Activated naive CD8-positive, alpha-beta T cell treated with anti-CD3 and anti-CD28 coated beads, Interleukin-2, amount 50 U/mL, for 24 hours (primary cell): ENCODE measurements at regions not wholly inside any gene's neighbourhood (a gene's known extent, or its start where the extent isn't known, plus 50 kb on each side); places are given as distances from the start of the nearest gene placed in this dataset.
"Not testable (repeated sequence)": the region's sequence is repeated elsewhere in the genome, so short reads cannot be mapped to it uniquely, and the experiment has no call there.

Experiments
- ATAC-seq: fragments of 150-1000 bp; cut with Tn5 transposase; one replicate; pipeline ENCODE4 v1.10.0; 2021
- DNase-seq: peaks from one replicate; pipeline ENCODE4 v3.0.0; 2021
- H3K27ac Mint-ChIP-seq: one replicate; pipeline ENCODE4 v1.8.0; 2021; ENCODE audit warnings: mild to moderate bottlenecking, mixed read lengths
- H3K27me3 Mint-ChIP-seq: one replicate; pipeline ENCODE4 v1.8.0; 2021; ENCODE audit warnings: mixed read lengths
- H3K36me3 Mint-ChIP-seq: one replicate; pipeline ENCODE4 v1.8.0; 2021; ENCODE audit warnings: low read depth, mixed read lengths
- H3K4me1 Mint-ChIP-seq: one replicate; pipeline ENCODE4 v1.8.0; 2021; ENCODE audit warnings: mixed read lengths
- H3K4me3 Mint-ChIP-seq: one replicate; pipeline ENCODE4 v1.8.0; 2021; ENCODE audit warnings: mild to moderate bottlenecking, moderate library complexity, mixed read lengths
- H3K9me3 Mint-ChIP-seq: one replicate; pipeline ENCODE4 v1.8.0; 2021; ENCODE audit warnings: mixed read lengths

DNA sequence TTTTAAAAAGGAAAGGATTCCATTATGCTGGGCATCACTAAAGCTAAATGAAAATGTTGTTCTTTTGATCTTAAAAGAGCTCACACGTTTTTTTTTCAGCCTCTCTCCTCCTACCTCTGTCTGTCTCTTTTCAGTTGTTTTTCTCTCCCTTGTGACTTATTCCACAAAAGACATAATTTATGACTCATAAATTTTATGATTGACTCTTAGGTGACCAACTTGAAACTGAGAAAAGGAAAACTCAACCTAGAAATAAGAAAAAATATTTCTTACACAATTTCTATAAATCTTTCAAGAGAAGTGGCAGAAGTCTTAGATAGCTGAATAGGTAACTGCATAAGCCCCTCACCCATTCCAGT is 227.7 kb upstream of the DDHD1 start:
- Mint-ChIP-seq H3K4me3 (no peak overlapping the region), H3K4me1 (peaks cover 15% of the 10 kb centered on the region), H3K27me3 (no peaks in the 10 kb centered on the region), H3K9me3 (no peaks in the 10 kb centered on the region), H3K27ac (peak overlapping the region; percentile 63), H3K36me3 (no peaks in the 10 kb centered on the region)
- DNase-seq (no peak), ATAC-seq (peak; percentile 28)

DNA sequence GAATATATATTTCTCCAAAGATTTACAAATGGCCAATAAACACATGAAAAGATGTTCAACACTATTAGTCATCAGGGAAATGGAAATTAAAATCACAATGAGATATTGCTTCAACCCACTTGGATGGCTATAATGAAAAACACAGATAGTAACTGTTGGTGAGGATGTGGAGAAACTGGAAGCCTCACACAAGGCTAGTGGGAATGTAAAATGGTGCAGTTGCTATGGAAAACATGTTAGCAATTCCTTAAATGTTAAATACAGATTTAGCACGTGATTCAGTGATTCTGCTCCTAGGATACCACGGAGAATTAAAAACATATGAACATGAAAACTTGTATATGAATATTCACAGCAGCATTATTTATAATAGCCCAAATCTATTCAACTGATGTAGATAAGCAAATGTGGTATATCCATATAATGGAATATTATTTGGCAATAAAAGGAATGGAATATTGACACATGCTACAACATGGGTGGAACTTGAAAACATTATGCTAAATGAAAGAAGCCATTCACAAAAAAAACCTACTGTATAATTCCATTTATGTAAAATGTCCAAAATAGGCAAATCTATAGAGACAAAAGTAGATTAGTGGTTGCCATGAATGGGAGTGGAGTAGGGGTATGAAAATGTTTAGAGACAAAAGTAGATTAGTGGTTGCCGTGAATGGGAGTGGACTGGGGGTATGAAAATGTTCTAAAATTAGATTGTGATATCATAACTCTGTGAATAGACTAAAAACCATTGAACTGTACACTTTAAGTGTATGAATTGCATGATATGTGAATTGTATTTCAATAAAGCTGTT is 227.1 kb upstream of the DDHD1 start:
- DNase-seq: no peak
- ATAC-seq: no peak
- Mint-ChIP-seq H3K36me3 (no peaks in the 10 kb centered on the region), H3K27ac (peak overlapping the region; percentile 63), H3K4me1 (peaks cover 15% of the 10 kb centered on the region), H3K4me3 (no peak overlapping the region), H3K9me3 (no peaks in the 10 kb centered on the region), H3K27me3 (no peaks in the 10 kb centered on the region)

DNA sequence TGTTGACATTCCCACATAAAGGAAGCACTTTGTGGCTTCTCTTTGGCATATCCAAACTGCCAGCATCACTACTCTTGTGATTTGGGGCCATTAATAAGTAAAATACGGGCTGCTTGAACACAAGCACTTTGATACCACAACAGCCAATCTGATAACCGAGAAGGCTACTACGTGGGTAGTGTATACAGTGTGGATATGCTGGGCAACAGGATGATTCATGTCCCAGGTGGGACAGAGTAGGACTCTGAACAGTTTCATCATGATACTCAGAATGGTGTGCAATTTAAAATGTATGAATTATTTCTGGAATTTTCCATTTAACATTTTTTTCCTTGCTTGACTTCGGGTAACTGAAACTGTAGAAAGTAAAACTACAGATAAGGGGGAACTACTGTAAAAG is 225.0 kb upstream of the DDHD1 start:
- H3K9me3 Mint-ChIP-seq: no peaks in the 10 kb centered on the region
- peaks cover 15% of the 10 kb centered on the region for H3K4me1 Mint-ChIP-seq
- no peaks in the 10 kb centered on the region for H3K36me3 Mint-ChIP-seq
- DNase-seq (no peak), ATAC-seq (no peak)
- no peaks in the 10 kb centered on the region for H3K27me3 Mint-ChIP-seq
- no peak overlapping the region for H3K27ac Mint-ChIP-seq
- H3K4me3 Mint-ChIP-seq: no peak overlapping the region

DNA sequence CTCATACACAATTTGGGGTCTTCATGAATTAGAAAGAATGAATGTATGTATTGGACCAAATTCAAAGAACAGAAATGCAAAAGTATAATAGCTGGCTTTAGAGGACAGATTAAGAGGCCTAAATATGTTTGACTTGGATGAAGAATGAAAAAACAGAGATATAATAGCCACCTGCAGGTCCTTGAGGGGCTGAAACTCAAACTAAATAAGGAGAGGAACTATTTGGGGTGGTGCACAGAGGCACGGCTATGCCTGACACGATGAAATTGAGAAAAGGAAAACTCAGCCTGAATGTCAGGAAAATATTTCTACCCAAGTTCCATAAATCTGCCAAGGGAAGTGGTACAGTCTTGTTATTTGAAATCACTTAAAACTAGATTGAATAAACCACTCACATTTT is 222.9 kb upstream of the DDHD1 start:
- H3K4me3 Mint-ChIP-seq: no peak overlapping the region
- peaks cover 10% of the 10 kb centered on the region for H3K4me1 Mint-ChIP-seq
- no peaks in the 10 kb centered on the region for H3K9me3 Mint-ChIP-seq
- no peak overlapping the region for H3K27ac Mint-ChIP-seq
- DNase-seq (no peak), ATAC-seq (no peak)
- H3K36me3 Mint-ChIP-seq: no peaks in the 10 kb centered on the region
- no peaks in the 10 kb centered on the region for H3K27me3 Mint-ChIP-seq

DNA sequence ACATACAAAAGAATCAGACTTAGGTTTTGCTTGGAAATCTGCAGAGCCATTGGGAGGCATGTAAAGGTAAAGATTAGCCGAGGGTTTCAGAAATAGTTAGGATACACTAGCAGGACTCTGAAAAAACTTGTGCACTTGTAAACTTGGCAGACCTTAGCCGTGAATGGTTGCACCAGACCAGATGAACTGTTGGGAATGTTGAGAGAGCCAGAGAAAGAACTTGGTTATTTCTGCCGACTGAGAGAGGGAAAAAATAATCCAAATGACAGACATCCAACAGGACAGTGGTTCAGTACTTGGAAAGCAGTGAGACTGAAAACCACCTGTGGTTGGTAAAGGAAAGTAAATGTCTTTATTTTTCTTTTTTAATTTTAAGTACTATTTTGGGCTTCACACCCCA is 222.5 kb upstream of the DDHD1 start:
- no peak for DNase-seq
- H3K27ac Mint-ChIP-seq: no peak overlapping the region
- H3K4me3 Mint-ChIP-seq: no peak overlapping the region
- H3K4me1 Mint-ChIP-seq: peaks cover 5% of the 10 kb centered on the region
- no peak for ATAC-seq
- H3K36me3 Mint-ChIP-seq: no peaks in the 10 kb centered on the region
- no peaks in the 10 kb centered on the region for H3K27me3 Mint-ChIP-seq
- H3K9me3 Mint-ChIP-seq: no peaks in the 10 kb centered on the region

DNA sequence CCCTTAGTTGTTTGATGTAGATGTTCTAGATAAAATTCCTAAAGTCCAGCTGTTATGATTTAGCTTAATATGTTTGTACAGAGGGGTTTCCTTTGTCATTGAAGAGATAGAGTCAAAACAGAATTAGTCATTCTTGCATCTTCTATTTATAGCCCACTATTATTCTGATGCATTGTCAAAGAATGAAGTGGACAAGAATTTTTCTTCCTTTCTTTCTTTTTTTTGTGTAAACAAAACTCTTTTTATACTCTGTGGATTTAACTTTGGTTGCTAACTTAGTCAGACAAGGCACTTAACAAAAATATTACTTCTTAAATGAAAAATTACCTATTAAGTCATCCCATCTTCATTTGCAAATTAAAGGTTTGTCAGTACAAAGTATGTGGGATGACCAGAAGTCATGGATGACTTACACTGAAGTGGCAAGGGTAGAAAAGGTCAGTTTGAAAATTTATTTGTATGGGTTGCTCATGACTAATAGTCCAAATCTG is 215.6 kb upstream of the DDHD1 start:
- DNase-seq: no peak

DNA sequence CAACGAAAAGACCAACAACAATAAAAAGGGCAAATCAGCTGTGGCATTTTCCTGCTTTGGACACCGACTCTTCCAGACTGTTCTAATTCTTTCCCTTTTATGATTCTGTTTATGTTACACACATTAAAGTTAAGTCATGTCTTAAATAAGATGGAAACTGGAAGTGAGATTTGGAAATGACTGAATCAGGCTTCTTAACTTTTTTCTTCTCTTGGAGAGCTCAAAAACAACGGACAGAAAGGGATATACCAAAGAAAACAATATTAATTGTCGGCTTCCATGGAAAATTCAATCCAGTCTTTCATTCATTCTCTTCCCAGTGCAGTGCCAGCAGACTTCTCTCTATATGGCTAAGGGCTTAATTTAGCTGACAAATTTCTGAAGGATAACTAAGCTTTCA is 214.9 kb upstream of the DDHD1 start:
- H3K36me3 Mint-ChIP-seq: peaks cover 1% of the 10 kb centered on the region
- no peaks in the 10 kb centered on the region for H3K27me3 Mint-ChIP-seq
- peaks cover 1% of the 10 kb centered on the region for H3K9me3 Mint-ChIP-seq
- H3K4me3 Mint-ChIP-seq: no peak overlapping the region
- no peak for DNase-seq
- no peaks in the 10 kb centered on the region for H3K4me1 Mint-ChIP-seq
- no peak overlapping the region for H3K27ac Mint-ChIP-seq
- ATAC-seq: no peak

More for the DNA sequence above, 215.6 kb upstream of the DDHD1 start:
- Mint-ChIP-seq H3K4me1 (no peaks in the 10 kb centered on the region), H3K36me3 (no peaks in the 10 kb centered on the region), H3K27me3 (no peaks in the 10 kb centered on the region), H3K4me3 (no peak overlapping the region), H3K9me3 (no peaks in the 10 kb centered on the region), H3K27ac (no peak overlapping the region)
- no peak for ATAC-seq

DNA sequence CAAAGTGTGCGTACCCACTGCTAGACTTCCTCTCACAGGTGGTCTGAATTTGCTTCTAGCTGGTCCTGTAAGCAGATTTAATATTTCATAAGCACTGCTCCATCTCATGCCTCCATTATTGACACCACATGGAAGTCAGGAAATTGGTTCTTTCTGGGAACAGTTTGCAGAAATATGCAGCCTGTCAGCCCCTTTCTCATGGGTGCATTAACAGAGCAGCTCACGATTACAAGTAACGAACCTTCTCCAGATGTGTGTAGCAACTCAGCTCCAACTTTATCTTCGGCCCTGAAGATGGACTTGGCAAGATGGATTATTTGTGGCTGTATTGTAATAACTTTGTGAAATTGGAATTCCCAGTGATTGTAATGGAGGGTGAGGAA is 214.5 kb upstream of the DDHD1 start:
- no peak for DNase-seq
- Mint-ChIP-seq H3K27ac (no peak overlapping the region), H3K27me3 (no peaks in the 10 kb centered on the region), H3K4me3 (no peak overlapping the region), H3K9me3 (peaks cover 5% of the 10 kb centered on the region), H3K4me1 (no peaks in the 10 kb centered on the region), H3K36me3 (peaks cover 1% of the 10 kb centered on the region)
- no peak for ATAC-seq

DNA sequence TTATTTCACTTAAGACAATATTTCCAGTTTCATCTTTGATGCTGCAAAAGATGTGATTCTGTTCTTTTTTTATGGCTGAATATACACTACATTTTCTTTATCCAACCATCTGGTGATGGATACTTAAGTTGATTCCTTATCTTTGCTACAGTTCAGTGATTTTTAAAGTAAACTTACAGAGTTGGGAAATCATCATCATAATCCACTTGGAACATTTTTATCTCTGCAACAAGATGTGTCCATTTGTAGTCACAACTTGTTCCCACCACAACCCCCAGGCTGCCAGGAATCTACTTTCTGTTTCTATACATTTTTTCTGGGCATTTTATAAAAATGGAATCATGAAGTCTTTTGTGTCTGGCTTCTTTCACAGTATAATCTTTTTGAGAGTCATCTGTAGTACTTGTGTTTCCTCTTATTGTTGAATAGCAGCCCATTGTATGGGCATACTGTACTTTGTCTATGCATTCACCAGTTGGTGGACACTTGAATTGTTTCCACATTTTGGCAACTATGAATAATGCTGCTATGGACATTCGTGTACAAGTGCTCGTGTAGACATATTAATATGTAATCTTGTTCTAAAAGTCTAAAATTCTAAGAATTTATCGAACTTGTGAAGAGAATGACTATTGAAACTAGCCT is 212.5 kb upstream of the DDHD1 start:
- Mint-ChIP-seq H3K27me3 (no peaks in the 10 kb centered on the region), H3K9me3 (peaks cover 5% of the 10 kb centered on the region), H3K27ac (no peak overlapping the region), H3K4me1 (no peaks in the 10 kb centered on the region), H3K36me3 (peaks cover 1% of the 10 kb centered on the region), H3K4me3 (no peak overlapping the region)
- DNase-seq (no peak), ATAC-seq (no peak)

DNA sequence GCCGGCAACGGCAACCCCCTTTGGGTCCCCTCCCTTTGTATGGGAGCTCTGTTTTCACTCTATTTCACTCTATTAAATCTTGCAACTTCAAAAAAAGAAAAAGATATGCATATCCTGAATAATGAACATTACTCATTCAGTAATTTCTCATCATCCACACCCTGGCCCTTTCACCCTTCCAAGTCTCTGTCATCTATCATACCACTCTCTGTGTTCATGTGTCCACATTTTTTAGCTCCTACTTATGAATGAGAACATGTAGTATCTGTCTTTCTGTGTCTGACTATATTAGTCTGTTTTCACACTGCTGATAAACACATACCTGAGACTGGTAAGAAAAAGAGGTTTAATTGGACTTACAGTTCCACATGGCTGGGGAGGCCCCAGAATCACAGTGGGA is 209.8 kb upstream of the DDHD1 start:
- not testable (repeated sequence) for DNase-seq, ATAC-seq, H3K4me1 Mint-ChIP-seq, H3K4me3 Mint-ChIP-seq, H3K27ac Mint-ChIP-seq, H3K36me3 Mint-ChIP-seq, H3K27me3 Mint-ChIP-seq
- peaks cover 14% of the 10 kb centered on the region for H3K9me3 Mint-ChIP-seq

DNA sequence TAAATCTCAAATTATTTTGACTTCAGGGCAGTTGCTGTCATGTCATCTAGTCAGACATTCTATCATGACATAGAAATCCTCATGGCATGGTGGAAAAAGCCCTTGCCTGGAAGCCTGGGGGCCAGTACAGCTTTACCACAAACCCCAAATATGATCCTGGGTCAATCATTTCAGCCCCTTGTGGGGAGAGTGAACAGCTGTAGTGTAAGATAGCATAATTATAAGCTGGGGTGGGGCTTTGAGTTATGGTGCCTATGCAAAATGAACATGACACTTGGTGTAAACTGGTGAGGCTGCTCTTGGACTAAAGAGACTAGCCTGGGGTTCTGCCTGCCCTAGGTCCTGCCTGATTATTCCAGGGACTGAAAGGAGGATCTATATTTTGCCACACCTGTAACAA is 207.7 kb upstream of the DDHD1 start:
- ATAC-seq (no peak), DNase-seq (no peak)
- no peaks in the 10 kb centered on the region for H3K27me3 Mint-ChIP-seq
- no peaks in the 10 kb centered on the region for H3K4me1 Mint-ChIP-seq
- no peak overlapping the region for H3K27ac Mint-ChIP-seq
- peaks cover 1% of the 10 kb centered on the region for H3K36me3 Mint-ChIP-seq
- peaks cover 14% of the 10 kb centered on the region for H3K9me3 Mint-ChIP-seq
- H3K4me3 Mint-ChIP-seq: no peak overlapping the region

DNA sequence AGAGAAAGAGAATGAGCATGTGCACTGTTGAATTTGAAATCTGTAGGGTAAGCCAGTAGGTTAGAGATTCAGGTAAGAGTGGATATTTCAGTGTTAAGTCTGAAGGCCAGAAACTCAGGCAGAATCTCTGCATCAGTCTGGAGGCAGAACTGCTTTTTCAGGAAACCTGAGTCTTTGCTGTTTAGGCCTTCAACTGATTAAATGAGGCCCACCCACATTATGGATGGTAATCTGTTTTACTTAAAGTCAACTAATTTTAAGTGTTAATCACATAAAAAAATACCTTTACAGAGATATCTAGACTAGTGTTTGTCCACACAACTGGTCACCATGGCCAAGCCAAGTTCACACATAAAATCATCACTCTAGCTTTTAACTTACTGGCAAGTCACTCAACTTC is 205.0 kb upstream of the DDHD1 start:
- DNase-seq (no peak), ATAC-seq (no peak)
- peaks cover 14% of the 10 kb centered on the region for H3K9me3 Mint-ChIP-seq
- no peaks in the 10 kb centered on the region for H3K27me3 Mint-ChIP-seq
- no peaks in the 10 kb centered on the region for H3K36me3 Mint-ChIP-seq
- no peak overlapping the region for H3K4me3 Mint-ChIP-seq
- H3K27ac Mint-ChIP-seq: no peak overlapping the region
- peaks cover 3% of the 10 kb centered on the region for H3K4me1 Mint-ChIP-seq

DNA sequence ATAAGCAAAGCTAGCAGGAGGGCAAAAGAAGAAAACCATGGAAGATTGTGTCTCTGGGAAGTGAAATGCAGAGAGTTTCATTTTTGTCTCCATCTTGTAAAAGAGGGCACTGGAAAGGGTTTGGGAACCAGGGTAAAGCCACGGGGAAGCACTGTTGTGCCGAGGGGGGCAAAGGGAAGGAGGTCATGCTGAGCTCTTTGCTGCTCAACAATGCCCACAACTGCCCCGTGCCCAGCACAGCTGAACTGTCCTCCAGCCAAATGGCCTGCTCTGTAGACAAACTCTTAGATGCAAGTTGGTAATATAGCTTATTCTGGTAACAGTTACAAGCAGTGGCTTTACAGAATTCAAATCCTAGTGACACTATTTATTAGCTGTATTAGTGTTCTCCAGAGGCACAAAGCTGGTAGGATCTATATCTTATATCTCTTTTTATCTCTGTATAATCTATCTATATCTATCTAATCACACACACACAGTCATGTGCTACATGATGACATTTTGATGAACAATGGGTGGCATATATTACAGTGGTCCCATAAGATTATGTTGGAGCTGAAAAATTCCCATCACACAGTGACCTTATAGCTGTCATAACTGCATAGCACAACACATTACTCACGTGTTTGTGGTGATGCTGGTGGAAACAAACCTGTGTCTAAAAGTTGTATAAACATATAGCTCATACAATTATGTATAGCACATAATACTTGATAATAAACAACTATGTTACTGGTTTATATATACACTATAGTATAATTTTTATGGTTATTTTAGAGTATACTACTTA is 203.4 kb upstream of the DDHD1 start:
- no peak overlapping the region for H3K27ac Mint-ChIP-seq
- H3K27me3 Mint-ChIP-seq: no peaks in the 10 kb centered on the region
- ATAC-seq (no peak), DNase-seq (no peak)
- no peak overlapping the region for H3K4me3 Mint-ChIP-seq
- peaks cover 9% of the 10 kb centered on the region for H3K9me3 Mint-ChIP-seq
- no peaks in the 10 kb centered on the region for H3K36me3 Mint-ChIP-seq
- peaks cover 3% of the 10 kb centered on the region for H3K4me1 Mint-ChIP-seq

DNA sequence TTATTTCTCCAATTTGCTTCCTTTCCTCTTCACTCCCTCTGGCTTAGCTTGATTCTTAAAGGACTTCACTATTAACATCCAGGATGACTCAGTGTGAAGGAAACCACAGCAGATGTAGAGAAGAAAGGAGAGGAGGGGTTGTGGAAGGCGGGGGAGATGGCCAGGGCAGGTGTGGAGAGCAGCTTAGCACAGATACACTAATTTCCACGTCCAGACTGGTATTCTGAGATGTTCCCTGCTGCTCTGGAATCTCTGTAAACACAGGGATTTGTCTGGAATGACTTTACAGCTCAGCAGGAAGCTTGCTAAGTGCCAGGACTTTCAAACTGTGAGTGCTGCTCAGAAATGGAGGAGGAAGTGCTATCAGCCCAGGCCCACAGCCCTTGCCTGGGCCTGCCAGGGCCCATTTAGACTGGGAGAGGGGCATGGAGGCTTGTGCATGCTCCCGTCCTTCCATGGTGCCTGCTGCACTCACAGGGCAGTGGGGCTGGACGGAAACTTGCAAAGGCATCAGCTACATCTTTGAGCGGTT is 202.5 kb upstream of the DDHD1 start:
- Mint-ChIP-seq H3K27me3 (no peaks in the 10 kb centered on the region), H3K27ac (no peak overlapping the region), H3K9me3 (peaks cover 9% of the 10 kb centered on the region), H3K36me3 (no peaks in the 10 kb centered on the region), H3K4me3 (no peak overlapping the region), H3K4me1 (peaks cover 3% of the 10 kb centered on the region)
- DNase-seq (no peak), ATAC-seq (no peak)

DNA sequence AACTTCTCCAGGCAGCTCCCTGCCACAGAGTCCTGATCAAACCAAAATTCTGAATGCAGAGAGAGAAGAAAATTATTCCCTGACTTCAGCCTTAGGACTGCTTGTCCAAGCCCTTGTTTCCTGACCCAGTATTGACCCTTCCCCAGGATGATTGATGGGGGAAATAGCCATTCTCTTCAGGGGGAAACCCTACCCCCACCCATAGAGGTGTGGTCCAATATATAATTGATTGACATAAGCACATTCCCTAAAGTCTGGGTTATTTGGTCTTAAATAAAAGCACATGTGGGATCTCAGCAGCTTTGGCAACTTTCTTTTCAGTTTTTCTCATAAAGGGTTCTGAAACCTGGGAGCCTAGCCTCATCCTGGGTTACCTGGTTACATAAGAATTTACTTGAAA is 201.2 kb upstream of the DDHD1 start:
- Mint-ChIP-seq H3K36me3 (no peaks in the 10 kb centered on the region), H3K27me3 (no peaks in the 10 kb centered on the region), H3K27ac (no peak overlapping the region), H3K4me1 (peaks cover 3% of the 10 kb centered on the region), H3K4me3 (no peak overlapping the region), H3K9me3 (peaks cover 3% of the 10 kb centered on the region)
- ATAC-seq (no peak), DNase-seq (no peak)
